ENCODE measurements at regions not wholly inside any gene's neighbourhood (a gene's known extent, or its start where the extent isn't known, plus 50 kb on each side); places are given as distances from the start of the nearest gene placed in this dataset.
A peak's percentile ranks its signal among the peaks of the same experiment; 100 is the strongest.

DNA sequence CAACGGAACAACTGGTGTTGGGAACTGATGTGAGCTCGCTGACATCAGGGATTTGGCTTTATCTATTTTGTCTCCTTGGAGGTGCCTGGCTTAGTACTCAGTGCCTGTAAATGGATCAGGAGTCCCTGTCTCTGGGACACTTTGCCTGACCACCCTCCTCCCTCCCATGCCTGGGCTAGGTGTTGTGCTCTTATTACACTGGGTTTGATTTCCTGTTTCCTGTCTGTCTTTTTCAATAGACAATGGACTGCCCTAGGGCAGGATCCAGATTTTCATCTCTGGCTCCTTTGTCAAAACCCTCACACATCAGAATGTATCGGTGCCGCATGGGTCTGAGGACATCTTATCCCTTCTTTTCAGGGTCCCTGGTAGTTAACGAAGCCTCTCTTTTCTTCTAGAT, 223.6 kb upstream of the ASIC2 start:
- DNase-seq = no peak

DNA sequence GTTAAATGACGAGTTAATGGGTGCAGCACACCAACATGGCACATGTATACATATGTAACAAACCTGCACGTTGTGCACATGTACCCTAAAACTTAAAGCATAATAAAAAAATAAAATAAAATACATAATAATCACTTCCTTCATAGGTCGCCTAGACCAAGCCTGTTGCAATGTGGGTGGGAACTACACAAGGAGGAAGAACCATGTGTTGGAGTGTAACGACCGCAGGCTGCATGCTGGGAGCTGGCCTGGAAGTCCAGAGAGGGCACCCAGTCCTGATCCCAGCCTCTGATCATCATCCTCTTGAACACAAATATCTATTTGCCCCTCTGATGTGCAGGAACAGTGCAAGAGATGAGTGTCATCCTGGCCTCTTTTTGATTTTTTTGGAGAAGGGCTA, 224.7 kb upstream of the ASIC2 start:
- DNase-seq = no peak

DNA sequence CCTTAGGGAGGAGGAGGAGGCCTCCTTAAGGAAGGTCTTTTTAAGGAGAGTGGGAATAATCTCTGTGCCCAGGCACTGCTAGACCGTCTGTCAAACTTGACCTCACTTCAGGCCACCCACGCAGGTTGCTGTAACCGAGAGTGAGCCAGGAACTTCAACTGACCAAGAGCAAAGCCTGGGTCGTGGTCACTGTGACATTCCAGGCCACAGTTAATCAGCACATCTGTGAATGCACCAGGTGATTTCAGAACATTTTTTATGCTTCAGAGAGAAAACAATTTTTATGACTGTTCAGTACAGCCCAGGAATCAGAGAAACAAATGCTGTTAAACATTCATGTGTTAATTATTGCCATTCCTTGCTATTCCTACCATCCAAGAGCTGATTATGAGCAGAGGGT, 226.6 kb upstream of the ASIC2 start:
- no peak for DNase-seq

GRCh38 chr17:33520426-33521330, 227.6 kb upstream of the ASIC2 start:
- DNase-seq = peak; percentile 9

GRCh38 chr17:33521784-33522183, 228.7 kb upstream of the ASIC2 start:
- DNase-seq = peak; percentile 2

DNA sequence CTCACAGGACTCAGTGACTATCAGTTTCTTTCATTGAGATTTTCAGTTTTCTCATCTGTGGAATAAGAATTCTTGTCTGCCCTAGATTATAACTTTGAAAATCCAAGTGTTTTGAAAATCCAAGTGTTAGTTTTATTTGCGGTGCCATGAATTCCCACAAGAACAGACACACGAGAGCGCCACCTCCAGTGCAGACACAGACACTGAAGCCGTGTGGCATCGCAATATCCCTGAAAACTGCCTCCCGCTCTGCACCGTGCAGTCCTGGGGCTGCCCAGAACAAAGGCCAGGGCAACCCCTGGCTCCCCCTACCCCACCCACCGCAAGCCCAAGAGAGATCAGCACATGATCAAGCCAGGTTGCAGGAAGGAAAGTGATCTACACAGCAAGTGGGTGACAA, 229.5 kb upstream of the ASIC2 start:
- DNase-seq = no peak

DNA sequence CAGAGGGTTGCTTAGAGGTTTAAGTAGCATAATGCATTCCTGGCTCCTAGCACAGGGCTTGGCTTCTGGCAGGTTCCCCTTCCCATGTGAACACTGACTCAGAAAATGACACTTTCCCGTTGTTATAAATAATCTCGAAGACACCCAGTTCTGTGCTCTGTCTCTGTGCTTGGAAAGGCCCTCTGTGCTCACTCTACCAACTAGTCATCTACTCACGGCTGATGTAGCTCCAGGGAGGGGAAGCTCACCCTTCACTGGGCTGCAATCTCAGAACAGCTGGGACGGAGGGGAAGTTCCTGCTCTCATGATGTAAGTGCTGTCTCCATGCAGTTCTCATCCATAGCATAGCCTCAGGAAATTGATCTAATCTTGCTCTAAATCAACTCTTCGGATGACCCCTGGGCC, 230.5 kb upstream of the ASIC2 start:
- no peak for DNase-seq

- no peak for DNase-seq
Observed at GRCh38 chr17:33525186-33525585, 232.1 kb upstream of the ASIC2 start.

GRCh38 chr17:33526717-33527116, 233.6 kb upstream of the ASIC2 start:
- DNase-seq = no peak

DNA sequence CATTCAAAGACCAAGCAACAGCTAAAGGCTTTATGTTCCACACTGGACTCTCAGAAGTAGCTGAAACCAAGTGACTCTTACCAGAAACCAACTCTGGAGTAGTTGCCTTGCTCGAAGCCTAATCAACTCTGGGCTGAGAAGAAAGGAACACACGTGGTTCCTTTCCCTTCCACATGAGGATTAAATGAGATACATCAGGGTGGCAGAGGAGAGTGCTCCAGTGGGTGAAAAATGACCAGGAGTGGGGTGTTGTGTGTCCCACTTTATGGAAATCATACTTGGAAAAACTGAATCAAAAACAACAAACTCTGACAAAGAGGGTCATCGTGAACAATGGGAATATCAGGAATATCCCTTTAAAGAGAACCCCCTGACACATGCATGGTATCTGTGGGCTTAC, 234.2 kb upstream of the ASIC2 start:
- no peak for DNase-seq

- DNase-seq = no peak
Observed at GRCh38 chr17:33528846-33529245, 235.8 kb upstream of the ASIC2 start.

DNA sequence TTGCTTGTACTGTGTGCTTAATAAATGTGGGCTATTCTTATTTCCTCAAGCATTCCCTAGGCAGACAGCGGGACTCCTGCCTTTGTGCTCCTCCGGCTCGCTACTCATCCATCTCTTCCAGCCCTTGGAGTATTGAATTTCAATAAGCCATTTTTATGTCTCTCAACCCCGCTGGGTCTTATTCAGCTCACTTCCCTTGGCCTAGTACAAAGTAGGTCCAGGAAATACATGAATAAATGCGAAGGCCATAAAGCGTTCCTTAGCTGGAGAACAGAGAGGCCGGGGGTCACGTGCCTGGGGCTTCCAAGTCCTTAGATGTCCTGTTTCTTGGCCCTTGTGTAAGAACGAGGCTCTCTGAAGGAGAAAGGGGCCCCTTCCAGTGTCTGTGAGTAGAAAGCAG, 236.7 kb upstream of the ASIC2 start:
- DNase-seq = no peak

- DNase-seq = no peak
Observed at GRCh38 chr17:33531311-33531710, 238.2 kb upstream of the ASIC2 start.

- DNase-seq = no peak
Observed at GRCh38 chr17:33534087-33534486, 241.0 kb upstream of the ASIC2 start.

DNA sequence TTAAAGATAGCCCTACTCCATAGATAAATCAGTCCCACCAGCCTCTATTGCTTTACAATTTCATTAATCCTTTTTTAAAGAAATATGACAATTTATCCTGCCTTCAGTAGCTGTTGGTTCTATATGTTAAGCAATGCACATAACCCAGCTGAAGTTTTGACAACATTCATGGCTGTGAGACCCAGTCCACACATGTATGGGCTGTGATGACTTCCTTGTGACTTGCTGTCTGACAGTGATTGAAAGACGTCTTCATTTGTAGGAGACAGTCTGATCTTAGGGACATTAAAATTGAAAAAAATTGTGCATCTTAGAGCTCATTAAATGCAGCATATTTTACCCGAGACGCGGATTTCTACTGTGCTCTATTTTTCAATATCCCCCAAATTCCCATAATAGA, 252.0 kb upstream of the ASIC2 start:
- DNase-seq = no peak

DNA sequence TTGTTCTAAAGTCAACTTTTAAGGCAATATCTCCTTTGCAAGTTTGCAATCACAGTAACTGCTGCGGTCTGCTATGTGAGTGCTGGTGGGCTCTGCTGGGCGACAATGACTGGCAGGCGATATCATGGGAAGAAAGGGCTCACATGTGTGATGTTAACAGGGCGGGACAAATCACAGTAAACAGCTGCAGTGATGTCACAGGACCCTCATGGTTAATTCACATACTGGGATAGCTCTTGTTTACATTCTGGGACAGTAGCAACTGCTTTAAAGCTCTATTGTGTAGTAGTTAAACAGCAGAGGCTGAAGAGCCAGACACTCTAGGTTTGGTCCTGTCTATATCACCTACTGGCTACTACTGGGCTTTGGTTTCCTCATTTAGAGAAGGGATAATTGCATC, 257.2 kb upstream of the ASIC2 start:
- DNase-seq = no peak

GRCh38 chr17:33551075-33551474, 258.0 kb upstream of the ASIC2 start:
- DNase-seq = no peak

GRCh38 chr17:33551911-33552310, 258.8 kb upstream of the ASIC2 start:
- no peak for DNase-seq

- DNase-seq = no peak
Observed at GRCh38 chr17:33560165-33560564, 267.1 kb upstream of the ASIC2 start.

GRCh38 chr17:33560871-33561270, 267.8 kb upstream of the ASIC2 start:
- DNase-seq = no peak

DNA sequence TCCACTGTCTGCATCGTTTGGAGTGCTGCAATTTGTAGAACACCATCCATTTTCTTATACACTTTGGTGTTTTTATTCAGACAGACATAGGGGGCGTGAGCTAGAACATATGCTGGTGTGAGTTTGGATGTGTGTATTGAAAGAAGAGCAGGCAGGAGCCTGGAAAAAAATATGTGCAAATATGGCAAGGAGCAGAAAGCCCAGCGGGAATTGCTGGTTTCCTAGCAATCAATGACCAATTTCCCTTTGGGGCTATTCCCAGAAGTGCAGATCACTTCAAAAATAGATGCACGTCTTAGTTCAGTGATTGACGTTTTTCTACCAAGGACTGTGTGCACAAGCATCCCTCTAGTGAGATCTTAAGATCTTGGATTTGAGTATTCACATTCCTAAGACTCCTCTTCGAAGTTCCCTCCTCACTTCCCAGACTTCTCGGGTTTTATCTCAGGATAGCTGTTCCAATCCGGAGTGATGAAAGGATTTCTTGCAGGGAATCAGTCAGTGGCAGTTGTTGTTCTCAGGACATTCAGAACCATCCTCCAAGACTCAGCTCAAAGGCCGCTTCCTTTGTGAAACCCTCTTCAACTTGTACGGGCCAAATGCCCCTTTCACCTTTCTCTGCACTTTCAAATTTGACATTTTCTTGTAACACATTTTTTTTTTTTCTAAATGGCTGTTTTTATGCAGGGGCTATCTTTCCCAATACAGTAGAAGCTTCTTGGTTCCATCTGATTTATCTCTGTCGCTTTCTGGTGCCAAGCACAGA, 268.7 kb upstream of the ASIC2 start:
- no peak for DNase-seq

DNA sequence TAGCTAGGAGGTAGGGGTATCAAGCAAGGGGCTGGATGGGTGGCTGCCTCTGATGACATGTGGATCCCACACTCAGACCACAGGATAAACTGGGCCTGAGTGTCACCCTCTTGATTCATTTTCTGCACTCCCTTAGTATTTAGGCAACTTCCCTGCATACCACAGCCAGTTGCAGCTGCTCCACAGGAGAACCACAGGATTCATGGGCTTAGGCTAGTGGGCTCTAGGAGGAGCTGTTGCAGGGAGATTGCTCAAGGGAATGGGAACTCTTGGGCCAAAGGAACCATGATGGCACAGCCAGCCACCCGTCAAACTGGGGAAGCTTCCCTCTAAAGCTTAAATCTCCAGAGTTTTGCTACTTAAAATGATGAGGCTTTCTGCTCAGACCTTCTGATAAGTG, 269.7 kb upstream of the ASIC2 start:
- no peak for DNase-seq

- no peak for DNase-seq
Observed at GRCh38 chr17:33564146-33564545, 271.1 kb upstream of the ASIC2 start.

DNA sequence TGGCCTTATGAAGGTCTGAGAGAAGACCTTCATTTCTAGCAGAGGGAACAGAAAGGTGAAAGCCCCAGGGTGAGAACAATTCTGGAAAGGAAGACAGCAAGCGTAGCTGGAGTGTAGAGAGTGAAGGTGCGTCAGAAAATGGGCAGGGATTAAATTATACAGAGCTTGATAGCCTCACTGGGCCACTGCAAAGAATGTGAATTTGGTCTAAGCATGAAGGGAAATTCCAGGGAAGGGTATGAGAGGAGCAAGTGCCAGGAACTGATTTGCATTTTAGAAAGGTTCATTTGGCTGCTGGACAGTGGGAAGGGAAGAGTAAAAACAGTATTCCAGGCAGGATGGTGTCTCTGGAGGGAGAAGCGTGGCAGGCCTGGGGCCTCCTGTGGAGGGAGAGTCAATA, 274.1 kb upstream of the ASIC2 start:
- no peak for DNase-seq
